ENCODE measurements at regions not wholly inside any gene's neighbourhood (a gene's known extent, or its start where the extent isn't known, plus 50 kb on each side); places are given as distances from the start of the nearest gene placed in this dataset.

GRCh38 chr5:118762291-118762690 is 226.1 kb downstream of the DTWD2 start:
- TF ChIP-seq POLR2AphosphoS5 (IDR thresholded peaks at IDR 0.05; ENCODE audit: low read length) (no peak), CBFB (IDR thresholded peaks at IDR 0.05; ENCODE audit: low read depth) (no peak), MXI1 (IDR thresholded peaks at IDR 0.05; ENCODE audit: low read depth, low read length) (no peak), EZH2 (IDR thresholded peaks at IDR 0.05; ENCODE audit: borderline replicate concordance, control insufficient read depth, low read depth, low read length) (no peak), BCLAF1 (IDR thresholded peaks at IDR 0.05) (no peak)

Data from GM12878 (cell line).